GM18519 (cell line): ENCODE measurements at regions not wholly inside any gene's neighbourhood (a gene's known extent, or its start where the extent isn't known, plus 50 kb on each side); places are given as distances from the start of the nearest gene placed in this dataset.
A peak's percentile ranks its signal among the peaks of the same experiment; 100 is the strongest.

Experiments used
- ATAC-seq: cut with Tn5 transposase; IDR thresholded peaks from one replicate; pipeline ENCODE4 v1.9.1; 2021; ENCODE audit warnings: mild to moderate bottlenecking, moderate library complexity; ENCODE audit not compliant: unreplicated experiment, low FRiP score

DNA sequence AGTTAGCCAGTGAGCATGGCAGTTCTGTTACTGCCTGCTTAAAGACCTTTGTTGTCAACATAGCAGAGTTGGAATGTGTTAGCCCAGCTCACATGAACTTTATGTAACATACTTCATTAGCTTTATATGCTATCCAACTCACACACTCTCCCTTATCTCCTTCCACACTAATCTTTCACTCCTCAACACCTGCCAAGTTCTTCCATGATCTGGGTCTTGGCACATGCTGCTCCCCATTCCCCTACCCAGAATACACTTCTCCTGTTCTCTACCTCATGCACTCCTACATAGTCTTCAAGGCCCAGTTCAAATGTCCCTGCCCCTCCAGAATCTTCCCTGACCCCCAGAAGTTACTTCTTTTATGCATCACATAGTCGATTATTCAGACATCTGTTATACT, 179.3 kb downstream of the KATNAL1 start:
- ATAC-seq = no peak

DNA sequence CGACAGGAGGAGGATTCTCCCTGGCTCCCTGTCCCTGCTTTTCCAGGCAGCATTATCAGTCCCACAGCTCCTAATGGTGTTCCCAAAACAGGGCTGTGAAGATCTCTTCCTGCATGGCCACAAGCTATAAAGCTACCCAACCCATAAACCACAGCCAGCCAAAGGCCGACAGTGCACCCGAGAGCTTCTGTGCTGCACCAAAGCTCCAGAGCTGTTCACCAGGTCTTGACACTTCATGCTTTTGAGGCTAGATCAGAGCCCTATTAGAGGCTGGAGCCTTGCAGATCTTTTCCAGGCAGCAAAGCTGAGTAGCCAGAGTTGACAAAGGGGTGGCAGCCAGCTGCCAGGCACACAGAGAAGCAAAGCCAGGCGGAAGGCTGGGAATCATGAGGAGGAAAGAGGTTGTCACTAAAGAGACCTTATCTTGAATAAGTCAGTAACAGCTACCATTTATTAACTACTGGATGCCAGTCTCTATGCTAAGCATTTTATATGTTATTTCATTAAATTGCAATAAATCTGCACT, 180.4 kb downstream of the KATNAL1 start:
- ATAC-seq = no peak

DNA sequence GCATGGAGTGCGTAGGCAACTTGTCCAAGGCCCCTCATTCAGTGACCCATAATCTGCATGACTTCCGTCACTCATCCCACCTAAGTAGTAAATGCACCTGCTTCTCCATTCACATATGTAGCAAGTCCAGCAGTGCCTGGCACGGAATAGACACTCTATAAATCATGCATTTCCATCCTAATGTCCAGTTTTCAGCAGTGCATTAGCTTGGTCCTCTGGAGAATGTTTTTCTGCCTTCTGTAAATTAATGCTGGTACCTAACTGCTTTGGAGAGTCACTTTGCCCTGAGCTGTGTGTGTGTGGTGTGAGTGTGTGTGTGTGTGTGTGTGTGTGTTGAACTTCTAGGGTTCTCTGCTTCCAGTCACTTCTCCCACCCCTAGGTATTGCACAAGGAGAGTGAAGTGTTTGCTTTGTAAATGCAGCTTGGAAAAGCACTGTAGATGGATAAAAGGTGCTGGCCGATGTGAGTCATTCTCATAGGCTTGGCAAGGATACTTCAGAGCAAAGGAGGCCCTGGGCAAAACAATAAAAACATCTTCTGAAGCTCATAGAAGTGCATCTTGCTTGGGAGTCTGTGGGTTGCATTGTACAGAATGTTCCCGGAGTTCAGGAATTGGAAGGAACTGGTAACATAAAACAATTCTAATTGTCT, 181.8 kb downstream of the KATNAL1 start:
- no peak for ATAC-seq

DNA sequence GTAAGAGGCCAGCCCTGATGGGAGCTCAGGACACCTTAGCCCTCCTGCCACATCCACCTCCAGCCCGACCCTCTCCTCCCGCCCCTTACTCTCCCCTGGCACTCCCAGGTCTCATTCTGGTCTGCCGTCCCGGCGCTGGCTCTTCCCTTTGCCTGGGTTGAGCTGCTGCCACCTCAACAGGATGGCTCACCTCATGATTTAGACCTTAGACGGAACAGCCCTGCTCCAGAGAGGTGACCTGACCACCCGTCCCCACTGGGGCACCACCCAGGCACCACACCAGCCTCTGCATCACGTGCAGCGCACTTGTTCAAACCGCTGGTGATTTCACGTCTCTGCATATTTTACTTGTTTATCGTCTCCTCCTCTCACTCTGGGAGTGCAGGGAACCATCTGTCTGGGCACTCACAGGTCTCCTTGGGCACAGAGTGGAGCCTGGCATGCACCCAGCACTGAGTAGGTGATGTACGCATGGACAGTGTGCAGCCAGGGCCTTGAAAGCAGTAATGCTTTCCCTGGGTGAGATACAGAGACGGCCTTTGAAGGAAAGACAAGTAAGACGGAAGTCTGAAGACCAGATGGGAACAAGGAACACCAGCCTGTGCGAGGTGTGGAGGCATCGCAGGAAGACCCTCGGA, 183.1 kb downstream of the KATNAL1 start:
- ATAC-seq = no peak

DNA sequence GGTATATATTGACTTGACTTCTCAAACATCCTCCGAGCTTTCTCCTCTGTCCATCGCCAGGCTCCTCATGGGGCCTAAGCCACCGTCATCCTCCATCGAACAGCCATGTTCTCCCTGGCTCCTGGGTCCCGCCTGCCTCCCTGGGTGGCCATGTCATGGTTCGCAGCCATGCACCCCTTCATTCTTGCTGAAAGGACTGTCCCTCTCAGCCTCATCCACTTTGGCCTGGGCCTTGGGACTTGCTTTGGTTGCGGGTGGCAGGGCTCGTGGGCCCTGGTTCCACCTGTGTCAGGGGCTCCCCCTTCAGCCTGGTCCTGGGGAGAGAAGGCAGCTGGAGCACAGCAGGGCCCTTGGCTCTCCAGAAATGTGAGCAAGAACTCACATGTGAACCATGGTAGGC, 183.8 kb downstream of the KATNAL1 start:
- ATAC-seq = no peak

DNA sequence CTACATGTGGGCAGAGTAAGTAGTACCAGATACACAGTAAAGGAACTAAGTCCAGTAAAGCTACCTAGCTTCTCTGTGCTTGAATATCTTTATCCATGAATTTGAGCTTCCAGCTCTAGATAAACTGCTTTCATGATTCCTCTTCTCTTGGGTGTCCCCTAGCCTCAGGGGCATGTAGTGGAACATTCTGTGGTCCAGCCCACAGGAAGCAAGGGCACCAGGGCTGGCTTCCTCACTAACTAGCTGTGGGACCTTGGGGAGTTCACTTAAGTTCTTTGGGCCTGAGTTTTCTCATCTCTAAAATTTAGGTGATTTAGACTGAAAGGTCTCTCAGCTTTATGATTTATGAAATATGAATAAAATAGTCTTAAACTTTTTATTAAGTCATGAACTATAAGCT, 185.7 kb downstream of the KATNAL1 start:
- ATAC-seq = no peak

DNA sequence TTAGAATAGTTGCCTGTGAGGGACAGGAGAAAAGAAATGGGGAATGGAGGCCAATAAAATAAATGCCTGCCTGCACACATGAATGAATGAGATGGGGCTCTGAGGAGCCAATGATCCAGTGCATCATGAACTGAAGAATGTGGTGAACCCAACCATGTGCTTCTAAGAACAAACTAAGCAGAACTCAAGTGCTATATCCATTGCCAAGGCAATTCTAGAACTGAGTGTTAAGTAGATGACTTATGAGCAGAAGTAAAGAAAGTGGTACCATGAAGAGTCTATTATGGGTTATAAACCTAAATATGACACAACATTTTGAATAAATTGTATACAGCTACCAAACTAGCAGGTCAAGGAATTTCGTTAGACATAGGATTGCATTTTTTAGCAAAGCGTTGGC, 186.1 kb downstream of the KATNAL1 start:
- ATAC-seq = no peak

DNA sequence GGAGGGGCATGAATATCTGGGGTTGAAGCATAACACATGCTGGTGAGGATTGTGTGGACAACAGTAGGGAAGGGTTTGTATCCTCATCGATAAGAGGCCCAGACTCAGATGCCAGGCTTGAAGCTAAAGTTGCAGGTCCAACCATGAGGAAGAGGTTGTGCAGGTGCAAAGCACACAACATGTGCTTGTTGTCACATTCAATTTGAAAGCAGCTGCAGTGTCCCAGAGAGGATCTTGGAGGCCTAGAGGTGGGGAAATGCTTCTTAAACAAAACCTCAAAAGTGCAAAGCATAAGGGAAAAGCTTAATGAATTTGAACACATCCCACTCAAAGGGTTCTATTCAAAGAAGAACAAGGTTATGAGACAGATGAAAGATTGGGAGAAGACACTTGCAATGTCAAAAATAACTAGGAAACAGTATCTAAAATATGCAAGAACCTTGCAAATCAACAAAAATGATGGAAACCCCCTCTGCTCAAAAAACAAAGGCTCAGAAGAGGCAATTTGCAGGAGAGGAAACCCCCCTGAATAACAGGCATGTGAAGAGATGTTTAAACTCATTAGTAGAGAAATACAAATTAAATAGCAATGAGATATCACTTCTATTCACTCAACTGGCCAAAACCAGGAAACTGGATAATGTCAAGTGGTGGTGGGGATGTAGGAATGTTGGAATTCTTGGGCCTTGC, 187.1 kb downstream of the KATNAL1 start:
- ATAC-seq = no peak

DNA sequence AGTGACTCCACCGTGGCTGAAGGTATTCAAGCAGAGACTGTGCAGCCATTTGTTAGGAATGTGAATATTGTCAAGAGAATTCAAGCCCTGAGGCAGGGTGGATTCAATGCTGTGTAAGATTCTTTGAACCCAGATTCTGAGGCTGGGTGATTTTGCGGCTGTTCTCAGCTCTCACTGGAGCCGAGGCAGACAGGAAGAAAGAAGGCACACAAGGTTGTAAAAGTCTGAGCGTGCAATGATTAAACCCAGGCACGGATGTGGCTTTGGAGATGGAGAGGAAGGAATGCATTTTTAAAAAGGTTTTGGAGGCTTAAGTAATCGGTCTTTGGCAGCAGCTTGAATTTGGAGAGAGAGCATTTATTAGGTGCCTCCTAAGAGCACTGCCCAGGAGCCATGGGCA, 187.9 kb downstream of the KATNAL1 start:
- no peak for ATAC-seq

DNA sequence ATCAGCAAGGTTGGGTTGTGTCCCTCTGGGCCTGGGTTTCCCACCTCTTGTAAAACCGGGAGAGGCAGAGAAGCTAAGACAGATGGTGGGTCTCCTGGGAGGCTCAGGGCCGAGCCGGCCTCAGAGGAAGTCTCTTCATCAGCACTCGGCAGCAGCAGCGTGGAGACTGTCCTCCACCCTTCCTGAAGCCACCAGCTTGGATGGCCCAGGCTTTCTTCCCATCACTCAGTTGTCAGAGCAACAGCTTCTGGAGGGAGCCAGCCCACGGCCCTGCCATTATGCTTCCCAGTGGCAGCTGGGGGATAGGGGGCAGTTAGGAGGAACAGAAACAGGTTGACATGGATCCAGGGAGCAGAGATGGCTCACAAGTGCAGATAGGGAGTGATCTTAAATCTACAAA, 191.0 kb downstream of the KATNAL1 start:
- no peak for ATAC-seq

DNA sequence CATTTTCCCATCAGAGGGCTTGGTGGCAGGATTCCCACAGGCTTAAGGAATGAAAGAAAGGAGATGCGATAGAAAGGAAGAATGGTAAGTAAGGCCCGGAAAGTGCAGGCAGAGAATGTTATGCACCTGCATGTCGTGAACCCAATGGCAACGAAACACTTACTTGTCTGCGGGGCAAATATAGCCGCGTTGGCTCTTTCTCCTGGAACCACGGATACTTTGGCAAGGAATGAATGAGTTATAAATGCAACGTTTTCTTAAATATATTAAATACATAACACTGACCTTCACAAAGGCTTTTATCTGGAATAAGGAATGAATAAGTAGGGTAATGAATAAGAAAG, 192.1 kb downstream of the KATNAL1 start:
- ATAC-seq = no peak

DNA sequence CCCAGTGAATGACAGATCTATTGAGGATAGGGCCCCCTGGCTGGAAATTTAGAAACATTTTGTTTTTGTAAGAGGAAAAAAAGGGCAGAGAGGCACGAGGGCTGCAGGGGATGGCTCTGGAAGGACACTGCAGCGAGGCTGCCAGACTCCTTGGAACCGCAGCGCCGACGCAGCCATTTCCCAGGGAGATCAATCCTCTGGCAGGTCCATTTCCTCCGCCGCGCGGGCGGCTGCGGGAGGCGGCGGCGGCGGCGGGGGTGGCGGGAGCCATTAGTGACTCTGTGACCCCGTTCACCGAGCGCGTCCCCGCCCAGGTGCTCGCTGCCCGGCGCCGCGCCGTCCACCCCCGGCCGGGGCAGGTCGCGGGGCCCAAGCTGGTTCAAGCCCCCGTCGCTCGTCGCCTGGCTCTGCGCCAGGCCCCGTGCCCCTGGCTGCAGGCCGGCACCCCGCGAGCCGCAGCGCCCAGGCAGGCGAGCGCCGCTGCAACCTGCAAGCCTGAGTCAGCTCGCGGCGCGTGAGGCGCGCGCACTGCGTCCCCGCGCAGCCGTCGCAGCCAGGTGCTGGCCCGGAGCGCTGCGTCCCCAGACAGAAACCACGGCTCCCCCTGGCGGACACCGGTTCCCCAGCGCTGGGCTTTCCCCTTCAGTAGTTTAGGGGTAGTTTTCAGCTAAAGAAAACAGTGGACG, 192.6 kb downstream of the KATNAL1 start:
- ATAC-seq = peak; percentile 73

DNA sequence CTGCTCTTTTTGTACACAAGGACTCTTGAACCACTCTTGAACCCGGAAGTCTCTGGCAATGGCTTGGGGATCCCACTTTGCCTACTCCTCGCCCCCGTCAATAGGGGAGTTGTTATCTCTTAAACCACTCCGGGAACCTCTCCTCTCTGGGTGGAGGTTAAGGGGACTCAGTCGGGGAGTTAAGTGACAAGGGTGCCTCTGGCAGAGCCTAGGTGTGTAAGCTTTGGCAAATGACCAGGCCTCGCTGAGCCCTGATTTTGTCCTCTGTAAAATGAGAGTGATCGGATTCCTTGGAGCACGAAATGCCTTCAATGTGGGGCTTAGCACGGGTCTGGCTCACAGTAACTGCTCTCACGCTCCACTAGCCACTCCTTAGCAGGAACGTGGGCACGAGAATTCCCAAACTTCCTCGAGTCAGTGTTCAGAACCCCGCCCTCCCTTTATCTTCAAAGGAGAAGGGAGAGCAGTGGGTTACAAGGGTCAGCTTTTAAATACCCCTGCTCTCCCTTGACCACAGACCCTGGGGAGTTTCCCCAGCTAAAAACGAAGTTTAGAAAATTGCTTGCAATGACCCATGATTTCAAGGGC, 193.3 kb downstream of the KATNAL1 start:
- no peak for ATAC-seq

DNA sequence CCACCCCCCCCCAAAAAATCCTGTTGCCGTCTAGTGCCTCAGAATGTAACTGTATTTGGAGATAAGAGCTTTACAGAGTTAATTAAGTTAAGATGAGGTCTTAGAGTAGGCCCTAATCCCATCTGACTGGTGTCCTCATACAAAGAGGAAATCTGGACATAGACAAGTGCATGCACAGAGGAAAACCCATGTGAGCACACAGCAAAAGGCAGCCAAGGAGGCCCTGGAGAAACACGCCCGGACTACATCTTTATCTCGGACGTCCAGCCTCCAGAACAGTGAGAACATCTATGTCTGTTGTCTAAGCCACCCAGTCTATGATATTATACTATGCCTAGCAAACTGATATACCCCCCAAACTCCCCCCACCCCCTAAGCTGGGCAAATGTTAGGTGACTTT, 193.8 kb downstream of the KATNAL1 start:
- no peak for ATAC-seq

DNA sequence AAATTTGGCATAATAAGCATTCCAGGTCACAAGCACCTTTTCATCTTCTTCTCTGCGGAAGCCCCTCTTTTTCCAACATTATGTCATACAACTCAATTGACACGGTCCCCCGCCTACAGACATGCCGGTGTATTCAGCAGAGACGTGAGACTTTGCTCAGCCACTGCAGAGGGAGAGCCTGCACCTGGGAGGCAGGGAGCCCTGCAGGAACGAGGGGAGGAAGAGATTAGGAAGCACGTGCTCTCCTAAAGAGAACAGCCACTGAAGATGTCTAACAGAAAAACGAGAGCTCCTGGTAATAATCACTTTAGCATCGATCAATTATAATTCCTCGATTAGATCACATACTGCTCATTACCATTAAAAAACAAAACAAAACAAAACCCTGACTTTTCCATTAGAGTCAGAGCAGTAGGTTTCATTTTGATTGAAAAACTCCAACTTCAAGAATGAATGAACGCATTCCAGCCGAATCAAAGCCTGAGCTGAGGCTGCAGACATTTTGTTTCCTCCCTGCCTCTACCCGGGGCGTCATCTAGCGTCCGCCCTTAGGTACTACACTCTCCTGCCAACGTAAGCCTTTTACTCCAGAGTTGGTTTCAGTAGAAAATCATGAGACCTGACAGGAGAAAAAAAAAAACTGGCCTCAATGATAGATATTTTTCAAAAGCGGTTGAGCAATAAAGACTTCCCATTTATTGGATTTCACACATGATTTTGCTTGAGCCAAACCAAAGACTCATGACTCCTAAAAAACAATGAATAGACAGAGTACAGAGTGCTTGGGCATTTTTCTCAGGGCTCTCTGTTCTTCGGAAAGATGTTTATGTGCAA, 194.5 kb downstream of the KATNAL1 start:
- no peak for ATAC-seq

DNA sequence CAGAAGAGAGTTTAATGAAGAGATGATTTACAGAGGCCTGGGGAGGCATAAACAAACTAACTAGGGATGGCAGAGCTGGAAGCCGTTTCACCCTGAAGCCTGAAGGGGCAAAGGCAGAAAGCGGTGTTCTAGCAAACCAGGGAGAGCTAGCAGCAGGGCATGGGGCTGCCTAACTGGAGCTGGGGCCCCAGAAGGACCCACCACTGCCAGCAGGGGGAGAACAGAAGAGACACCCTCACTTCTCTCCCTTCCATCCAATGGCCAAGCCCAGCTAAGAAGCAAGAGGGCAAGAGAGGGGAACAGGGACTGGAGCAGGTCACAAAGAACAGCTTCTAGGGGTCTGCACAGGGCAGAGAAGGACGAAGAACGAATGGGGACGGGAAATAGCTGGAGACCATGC, 195.5 kb downstream of the KATNAL1 start:
- ATAC-seq = no peak

DNA sequence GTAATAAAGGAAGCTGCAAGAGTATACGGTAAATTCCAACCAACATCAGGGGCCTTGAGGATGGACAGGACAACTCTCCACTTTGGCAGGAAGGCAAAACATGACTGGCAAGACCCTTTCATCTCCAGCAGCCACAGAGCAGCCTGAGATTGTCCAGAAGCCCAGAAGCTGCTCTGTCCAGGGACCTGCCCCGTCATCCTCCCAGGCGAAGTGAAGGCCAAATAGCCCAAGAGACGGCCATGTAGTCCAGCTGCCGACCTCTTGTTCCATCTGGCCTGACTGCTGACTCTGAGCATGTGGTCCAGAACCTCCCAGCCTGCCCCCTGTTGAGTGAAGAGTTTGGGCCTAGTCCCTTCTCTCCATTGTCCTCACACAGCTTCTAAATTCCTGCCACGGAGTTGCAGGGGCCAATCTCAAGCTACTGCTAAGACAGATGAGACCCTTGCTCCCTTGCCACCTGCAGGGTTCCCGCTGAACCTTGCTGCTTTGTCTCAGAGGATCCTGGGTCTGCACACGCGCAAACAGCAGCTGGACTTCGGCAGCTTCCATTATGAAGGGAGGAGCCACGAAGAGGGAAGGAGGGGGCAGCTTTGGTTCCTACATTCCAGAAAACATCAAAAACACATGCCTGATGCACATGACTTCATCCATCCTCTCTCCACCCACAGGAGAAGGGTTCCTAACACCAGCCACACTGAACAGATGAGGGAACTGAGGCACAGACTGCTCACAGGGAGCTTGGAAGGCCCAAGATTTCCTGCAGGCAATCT, 196.9 kb downstream of the KATNAL1 start:
- no peak for ATAC-seq

DNA sequence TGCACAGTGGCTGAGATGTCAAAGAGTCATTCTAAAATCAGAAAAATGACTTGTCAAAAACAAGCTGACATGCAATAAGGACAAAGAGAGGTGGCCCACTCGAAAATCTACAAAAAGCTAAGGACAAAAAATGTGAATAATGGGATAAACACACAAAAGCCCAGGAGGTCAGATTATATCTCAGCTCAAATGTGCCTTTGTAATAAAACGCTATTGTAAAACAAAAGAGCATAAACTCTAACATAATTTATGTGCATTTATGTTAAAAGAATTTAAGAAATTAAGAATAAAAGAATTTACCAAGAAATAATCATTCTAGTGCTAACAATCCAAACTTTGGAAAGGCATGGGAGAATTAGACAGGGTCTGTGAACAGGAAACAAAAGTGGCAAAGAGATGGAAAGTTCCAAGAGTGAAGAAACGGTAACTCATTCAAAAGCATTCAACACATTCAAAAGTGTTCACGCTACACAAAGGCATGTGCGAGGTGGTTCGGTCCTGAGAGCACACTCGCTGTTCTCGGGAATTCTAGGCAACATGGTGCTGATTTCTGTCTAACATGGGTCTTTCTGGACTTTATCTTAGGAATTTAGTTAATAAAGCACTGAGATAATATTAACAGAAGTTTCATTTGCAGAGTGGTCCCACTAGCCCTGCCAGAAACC, 197.7 kb downstream of the KATNAL1 start:
- ATAC-seq = no peak

DNA sequence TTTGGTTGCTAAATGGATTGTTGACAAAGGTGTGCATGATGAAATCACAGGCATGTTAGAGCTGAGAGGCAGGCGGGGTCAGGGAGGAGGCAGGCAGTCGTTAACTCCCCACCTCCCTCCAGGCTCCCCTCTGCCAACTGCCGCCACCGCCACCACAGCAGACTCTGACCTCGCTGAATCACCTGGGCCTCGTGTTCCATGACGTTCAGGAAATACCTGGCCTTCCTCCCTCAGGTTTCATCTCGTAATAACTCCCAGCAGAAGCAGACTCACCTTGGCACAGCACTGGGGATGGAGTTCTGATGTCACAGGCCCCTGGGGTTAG, 198.5 kb downstream of the KATNAL1 start:
- no peak for ATAC-seq
